ENCODE measurements at regions not wholly inside any gene's neighbourhood (a gene's known extent, or its start where the extent isn't known, plus 50 kb on each side); places are given as distances from the start of the nearest gene placed in this dataset.

DNA sequence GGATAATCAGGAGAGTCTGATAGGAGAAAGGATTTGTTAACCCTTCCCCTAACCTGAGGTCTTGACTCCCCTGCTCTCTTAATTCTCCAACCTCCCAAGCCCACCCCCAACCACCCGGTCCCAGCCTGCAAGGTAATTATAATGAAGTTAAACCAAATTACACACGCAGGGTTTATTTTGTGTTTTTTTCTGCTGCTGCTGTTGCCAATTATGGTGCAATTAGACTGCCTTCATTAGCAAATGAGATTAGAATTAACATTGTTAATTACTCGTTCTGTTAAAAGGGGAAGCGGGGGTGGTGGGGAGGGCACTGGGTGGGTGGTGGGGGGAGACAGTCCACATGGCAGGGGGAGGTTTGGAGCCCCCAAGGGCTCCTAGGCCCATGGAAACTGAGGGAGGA is 128.9 kb downstream of the CCT6B start:
- no peaks in the 10 kb centered on the region for H3K36me3 ChIP-seq (ENCODE audit: control insufficient read depth in 4 of 4, insufficient read depth in 3 of 4, low read depth in 1 of 4, low read length in 3 of 4)
- H3K9ac ChIP-seq (ENCODE audit: low read depth in 1 of 2, low read length in 2 of 2): no peak overlapping the region
- TF ChIP-seq TAF1 (conservative IDR thresholded peaks at IDR 0.05) (no peak), HNF4G (IDR thresholded peaks at IDR 0.05) (no peak), RAD21 (IDR thresholded peaks at IDR 0.05) (no peak), YY1 (IDR thresholded peaks at IDR 0.05) (no peak), FOXA2 (IDR thresholded peaks at IDR 0.05) (no peak), JUND (IDR thresholded peaks at IDR 0.05) (no peak), GABPA (IDR thresholded peaks at IDR 0.05 in 1 of 2, conservative IDR thresholded peaks at IDR 0.05 in 1 of 2) (no peak), EGR1 (IDR thresholded peaks at IDR 0.05; ENCODE audit: low read depth in 2 of 2) (no peak), NR2F2 (IDR thresholded peaks at IDR 0.05) (no peak), SP1 (IDR thresholded peaks at IDR 0.05) (no peak), FOXA1 (IDR thresholded peaks at IDR 0.05) (no peak), HNF4A (conservative IDR thresholded peaks at IDR 0.05) (no peak), RXRA (IDR thresholded peaks at IDR 0.05) (no peak)
- TF ChIP-seq, protein P1, sequence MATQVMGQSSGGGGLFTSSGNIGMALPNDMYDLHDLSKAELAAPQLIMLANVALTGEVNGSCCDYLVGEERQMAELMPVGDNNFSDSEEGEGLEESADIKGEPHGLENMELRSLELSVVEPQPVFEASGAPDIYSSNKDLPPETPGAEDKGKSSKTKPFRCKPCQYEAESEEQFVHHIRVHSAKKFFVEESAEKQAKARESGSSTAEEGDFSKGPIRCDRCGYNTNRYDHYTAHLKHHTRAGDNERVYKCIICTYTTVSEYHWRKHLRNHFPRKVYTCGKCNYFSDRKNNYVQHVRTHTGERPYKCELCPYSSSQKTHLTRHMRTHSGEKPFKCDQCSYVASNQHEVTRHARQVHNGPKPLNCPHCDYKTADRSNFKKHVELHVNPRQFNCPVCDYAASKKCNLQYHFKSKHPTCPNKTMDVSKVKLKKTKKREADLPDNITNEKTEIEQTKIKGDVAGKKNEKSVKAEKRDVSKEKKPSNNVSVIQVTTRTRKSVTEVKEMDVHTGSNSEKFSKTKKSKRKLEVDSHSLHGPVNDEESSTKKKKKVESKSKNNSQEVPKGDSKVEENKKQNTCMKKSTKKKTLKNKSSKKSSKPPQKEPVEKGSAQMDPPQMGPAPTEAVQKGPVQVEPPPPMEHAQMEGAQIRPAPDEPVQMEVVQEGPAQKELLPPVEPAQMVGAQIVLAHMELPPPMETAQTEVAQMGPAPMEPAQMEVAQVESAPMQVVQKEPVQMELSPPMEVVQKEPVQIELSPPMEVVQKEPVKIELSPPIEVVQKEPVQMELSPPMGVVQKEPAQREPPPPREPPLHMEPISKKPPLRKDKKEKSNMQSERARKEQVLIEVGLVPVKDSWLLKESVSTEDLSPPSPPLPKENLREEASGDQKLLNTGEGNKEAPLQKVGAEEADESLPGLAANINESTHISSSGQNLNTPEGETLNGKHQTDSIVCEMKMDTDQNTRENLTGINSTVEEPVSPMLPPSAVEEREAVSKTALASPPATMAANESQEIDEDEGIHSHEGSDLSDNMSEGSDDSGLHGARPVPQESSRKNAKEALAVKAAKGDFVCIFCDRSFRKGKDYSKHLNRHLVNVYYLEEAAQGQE (IDR thresholded peaks at IDR 0.05): no peak
- TF ChIP-seq, protein P2, sequence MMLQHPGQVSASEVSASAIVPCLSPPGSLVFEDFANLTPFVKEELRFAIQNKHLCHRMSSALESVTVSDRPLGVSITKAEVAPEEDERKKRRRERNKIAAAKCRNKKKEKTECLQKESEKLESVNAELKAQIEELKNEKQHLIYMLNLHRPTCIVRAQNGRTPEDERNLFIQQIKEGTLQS (IDR thresholded peaks at IDR 0.05): no peak
- TF ChIP-seq, protein P3, sequence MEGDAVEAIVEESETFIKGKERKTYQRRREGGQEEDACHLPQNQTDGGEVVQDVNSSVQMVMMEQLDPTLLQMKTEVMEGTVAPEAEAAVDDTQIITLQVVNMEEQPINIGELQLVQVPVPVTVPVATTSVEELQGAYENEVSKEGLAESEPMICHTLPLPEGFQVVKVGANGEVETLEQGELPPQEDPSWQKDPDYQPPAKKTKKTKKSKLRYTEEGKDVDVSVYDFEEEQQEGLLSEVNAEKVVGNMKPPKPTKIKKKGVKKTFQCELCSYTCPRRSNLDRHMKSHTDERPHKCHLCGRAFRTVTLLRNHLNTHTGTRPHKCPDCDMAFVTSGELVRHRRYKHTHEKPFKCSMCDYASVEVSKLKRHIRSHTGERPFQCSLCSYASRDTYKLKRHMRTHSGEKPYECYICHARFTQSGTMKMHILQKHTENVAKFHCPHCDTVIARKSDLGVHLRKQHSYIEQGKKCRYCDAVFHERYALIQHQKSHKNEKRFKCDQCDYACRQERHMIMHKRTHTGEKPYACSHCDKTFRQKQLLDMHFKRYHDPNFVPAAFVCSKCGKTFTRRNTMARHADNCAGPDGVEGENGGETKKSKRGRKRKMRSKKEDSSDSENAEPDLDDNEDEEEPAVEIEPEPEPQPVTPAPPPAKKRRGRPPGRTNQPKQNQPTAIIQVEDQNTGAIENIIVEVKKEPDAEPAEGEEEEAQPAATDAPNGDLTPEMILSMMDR (IDR thresholded peaks at IDR 0.05; ENCODE audit: low read depth, low read length, missing input control): no peak
- TF ChIP-seq, protein P4, sequence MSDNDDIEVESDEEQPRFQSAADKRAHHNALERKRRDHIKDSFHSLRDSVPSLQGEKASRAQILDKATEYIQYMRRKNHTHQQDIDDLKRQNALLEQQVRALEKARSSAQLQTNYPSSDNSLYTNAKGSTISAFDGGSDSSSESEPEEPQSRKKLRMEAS (IDR thresholded peaks at IDR 0.05): no peak
- no peak overlapping the region for H3K4me3 ChIP-seq (ENCODE audit: low read depth in 1 of 3, low read length in 3 of 3)
- no peak for DNase-seq (ENCODE audit: low spot score)
- no peaks in the 10 kb centered on the region for H3K9me3 ChIP-seq (ENCODE audit: control insufficient read depth in 4 of 4, low read length in 3 of 4)
- peaks cover 0 to 4% (median 0%) of the 10 kb centered on the region in 4 donors for H3K27me3 ChIP-seq (ENCODE audit: control insufficient read depth in 4 of 4, insufficient read depth in 4 of 4, low read length in 3 of 4)
- H3K4me1 ChIP-seq (ENCODE audit: control insufficient read depth in 4 of 4, insufficient read depth in 4 of 4, low read length in 3 of 4): no peaks in the 10 kb centered on the region
- H3K27ac ChIP-seq (ENCODE audit: low read depth in 1 of 2, low read length in 2 of 2): no peak overlapping the region
- 44% methylated on average over 4 of the region's 4 CpGs for WGBS

DNA sequence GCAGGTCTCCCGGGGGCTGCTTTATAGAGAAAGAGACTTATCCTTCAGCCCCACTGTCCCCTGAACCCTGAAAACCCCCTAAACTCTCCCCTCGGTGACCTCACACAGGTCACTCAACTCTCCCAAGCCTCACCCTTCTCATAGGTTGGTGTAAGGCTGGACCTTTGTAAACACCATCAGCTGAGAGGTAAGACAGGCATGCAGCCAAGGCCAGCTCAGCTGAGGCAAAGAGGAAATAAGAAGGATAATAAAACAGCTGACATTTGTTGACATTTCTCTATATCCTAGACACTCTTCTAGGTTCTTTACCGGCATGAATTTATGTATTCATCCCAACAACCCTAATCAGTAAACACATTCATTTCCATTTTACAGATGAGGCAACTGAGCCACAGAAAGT is 134.3 kb downstream of the CCT6B start:
- Histone ChIP-seq H3K9ac (ENCODE audit: low read depth in 1 of 2, low read length in 2 of 2) (no peak overlapping the region), H3K4me1 (ENCODE audit: control insufficient read depth in 4 of 4, insufficient read depth in 4 of 4, low read length in 3 of 4) (no peaks in the 10 kb centered on the region), H3K27me3 (ENCODE audit: control insufficient read depth in 4 of 4, insufficient read depth in 4 of 4, low read length in 3 of 4) (no peaks in the 10 kb centered on the region), H3K4me3 (ENCODE audit: low read depth in 1 of 3, low read length in 3 of 3) (no peak overlapping the region), H3K36me3 (ENCODE audit: control insufficient read depth in 4 of 4, insufficient read depth in 3 of 4, low read depth in 1 of 4, low read length in 3 of 4) (no peaks in the 10 kb centered on the region), H3K9me3 (ENCODE audit: control insufficient read depth in 4 of 4, low read length in 3 of 4) (no peaks in the 10 kb centered on the region), H3K27ac (ENCODE audit: low read depth in 1 of 2, low read length in 2 of 2) (no peak overlapping the region)
- WGBS: 74% methylated on average over 3 of the region's 3 CpGs
- no peak for DNase-seq (ENCODE audit: low spot score)
- TF ChIP-seq, protein P1 (IDR thresholded peaks at IDR 0.05): no peak
- TF ChIP-seq EGR1 (IDR thresholded peaks at IDR 0.05; ENCODE audit: low read depth in 2 of 2) (no peak), TAF1 (conservative IDR thresholded peaks at IDR 0.05) (no peak), SP1 (IDR thresholded peaks at IDR 0.05) (no peak), YY1 (IDR thresholded peaks at IDR 0.05) (no peak), FOXA1 (IDR thresholded peaks at IDR 0.05) (no peak), JUND (IDR thresholded peaks at IDR 0.05) (no peak), GABPA (IDR thresholded peaks at IDR 0.05 in 1 of 2, conservative IDR thresholded peaks at IDR 0.05 in 1 of 2) (no peak), FOXA2 (IDR thresholded peaks at IDR 0.05) (no peak)
- TF ChIP-seq, protein P3 (IDR thresholded peaks at IDR 0.05; ENCODE audit: low read depth, low read length, missing input control): no peak
- TF ChIP-seq, protein P5, sequence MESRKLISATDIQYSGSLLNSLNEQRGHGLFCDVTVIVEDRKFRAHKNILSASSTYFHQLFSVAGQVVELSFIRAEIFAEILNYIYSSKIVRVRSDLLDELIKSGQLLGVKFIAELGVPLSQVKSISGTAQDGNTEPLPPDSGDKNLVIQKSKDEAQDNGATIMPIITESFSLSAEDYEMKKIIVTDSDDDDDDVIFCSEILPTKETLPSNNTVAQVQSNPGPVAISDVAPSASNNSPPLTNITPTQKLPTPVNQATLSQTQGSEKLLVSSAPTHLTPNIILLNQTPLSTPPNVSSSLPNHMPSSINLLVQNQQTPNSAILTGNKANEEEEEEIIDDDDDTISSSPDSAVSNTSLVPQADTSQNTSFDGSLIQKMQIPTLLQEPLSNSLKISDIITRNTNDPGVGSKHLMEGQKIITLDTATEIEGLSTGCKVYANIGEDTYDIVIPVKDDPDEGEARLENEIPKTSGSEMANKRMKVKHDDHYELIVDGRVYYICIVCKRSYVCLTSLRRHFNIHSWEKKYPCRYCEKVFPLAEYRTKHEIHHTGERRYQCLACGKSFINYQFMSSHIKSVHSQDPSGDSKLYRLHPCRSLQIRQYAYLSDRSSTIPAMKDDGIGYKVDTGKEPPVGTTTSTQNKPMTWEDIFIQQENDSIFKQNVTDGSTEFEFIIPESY (IDR thresholded peaks at IDR 0.05): no peak
- TF ChIP-seq, protein P4 (IDR thresholded peaks at IDR 0.05): no peak
